Astrocyte (in vitro differentiated cells and primary cell): ENCODE measurements at regions not wholly inside any gene's neighbourhood (a gene's known extent, or its start where the extent isn't known, plus 50 kb on each side); places are given as distances from the start of the nearest gene placed in this dataset.
"Not testable (repeated sequence)": the region's sequence is repeated elsewhere in the genome, so short reads cannot be mapped to it uniquely, and the experiment has no call there.

Experiments
- DNase-seq: peaks from one replicate; pipeline ENCODE4 v3.0.0-alpha.2; 2010; ENCODE audit warnings: low read depth
- FAIRE-seq: peaks from 2 replicates; lab custom pipeline; 2011; peaks lifted over from hg19 to GRCh38; lab: Jason Lieb, UNC
- H2AFZ ChIP-seq: 2 replicates; pipeline ENCODE4 v1.6.0; 2012; ENCODE audit warnings: low read depth, low read length, inconsistent platforms
- H3K27ac ChIP-seq: 2 replicates; pipeline ENCODE4 v1.5.1; 2011; ENCODE audit warnings: low read depth, low read length, inconsistent platforms
- H3K27me3 ChIP-seq: 2 replicates; pipeline ENCODE4 v1.6.0; 2011; ENCODE audit warnings: low read length, inconsistent platforms; ENCODE audit not compliant: insufficient read depth
- H3K36me3 ChIP-seq: 2 replicates; pipeline ENCODE4 v1.5.1; 2011; ENCODE audit warnings: low read length, inconsistent platforms; ENCODE audit not compliant: insufficient read depth
- H3K4me1 ChIP-seq: 2 replicates; pipeline ENCODE4 v1.5.1; 2011; ENCODE audit warnings: low read length, inconsistent platforms; ENCODE audit not compliant: insufficient read depth
- H3K4me2 ChIP-seq: 2 replicates; pipeline ENCODE4 v1.6.0; 2012; ENCODE audit warnings: low read length, inconsistent platforms
- H3K4me3 ChIP-seq: 2 replicates; pipeline ENCODE4 v1.5.1; 2011; ENCODE audit warnings: low read depth, mild to moderate bottlenecking, low read length, inconsistent platforms; ENCODE audit not compliant: insufficient read depth
- H3K79me2 ChIP-seq: 2 replicates; pipeline ENCODE4 v1.6.0; 2012; ENCODE audit warnings: mild to moderate bottlenecking, low read length, inconsistent platforms; ENCODE audit not compliant: insufficient read depth
- H3K9ac ChIP-seq: 2 replicates; pipeline ENCODE4 v1.6.0; 2012; ENCODE audit warnings: mild to moderate bottlenecking, low read length, inconsistent platforms
- H3K9me3 ChIP-seq: 2 replicates; pipeline ENCODE4 v1.5.1; 2012; ENCODE audit warnings: low read depth, mild to moderate bottlenecking, low read length, inconsistent platforms; ENCODE audit not compliant: insufficient read depth
- H4K20me1 ChIP-seq: 2 replicates; pipeline ENCODE4 v1.6.0; 2012; ENCODE audit warnings: low read length, inconsistent platforms; ENCODE audit not compliant: insufficient read depth
- H3K27ac Mint-ChIP-seq: one replicate; pipeline ENCODE4 v1.8.0; 2021; ENCODE audit warnings: mild to moderate bottlenecking, mixed read lengths; ENCODE audit not compliant: unreplicated experiment
- H3K27me3 Mint-ChIP-seq: one replicate; pipeline ENCODE4 v1.8.0; 2021; ENCODE audit warnings: low read depth, mixed read lengths; ENCODE audit not compliant: unreplicated experiment
- H3K36me3 Mint-ChIP-seq: one replicate; pipeline ENCODE4 v1.8.0; 2021; ENCODE audit warnings: low read depth, mixed read lengths; ENCODE audit not compliant: unreplicated experiment
- H3K4me1 Mint-ChIP-seq: one replicate; pipeline ENCODE4 v1.8.0; 2021; ENCODE audit warnings: low read depth, mixed read lengths; ENCODE audit not compliant: unreplicated experiment
- H3K4me3 Mint-ChIP-seq: one replicate; pipeline ENCODE4 v1.8.0; 2021; ENCODE audit warnings: mild to moderate bottlenecking, moderate library complexity, mixed read lengths; ENCODE audit not compliant: unreplicated experiment
- H3K9me3 Mint-ChIP-seq: one replicate; pipeline ENCODE4 v1.8.0; 2021; ENCODE audit warnings: mild to moderate bottlenecking, mixed read lengths; ENCODE audit not compliant: unreplicated experiment

GRCh38 chr21:13923175-13923574, 287.6 kb downstream of the LIPI start:
- Mint-ChIP-seq H3K27ac (peak overlapping the region; percentile 72), H3K4me1 (peaks cover 13% of the 10 kb centered on the region)
- H3K9ac ChIP-seq, H3K27me3 Mint-ChIP-seq, H2AFZ ChIP-seq, H3K4me1 ChIP-seq, H3K4me2 ChIP-seq, H4K20me1 ChIP-seq, H3K79me2 ChIP-seq, DNase-seq, H3K36me3 ChIP-seq, H3K9me3 ChIP-seq, H3K9me3 Mint-ChIP-seq, H3K27ac ChIP-seq, FAIRE-seq, H3K36me3 Mint-ChIP-seq, H3K4me3 ChIP-seq, H3K27me3 ChIP-seq, H3K4me3 Mint-ChIP-seq: not testable (repeated sequence)

- peaks cover 13% of the 10 kb centered on the region for H3K4me1 Mint-ChIP-seq
- H3K27me3 ChIP-seq, H3K27me3 Mint-ChIP-seq, H3K9ac ChIP-seq, H3K4me2 ChIP-seq, H4K20me1 ChIP-seq, H3K36me3 Mint-ChIP-seq, H3K36me3 ChIP-seq, H3K4me3 Mint-ChIP-seq, H3K27ac ChIP-seq, H3K27ac Mint-ChIP-seq, H2AFZ ChIP-seq, H3K9me3 Mint-ChIP-seq, H3K9me3 ChIP-seq, H3K4me1 ChIP-seq, DNase-seq, FAIRE-seq, H3K79me2 ChIP-seq, H3K4me3 ChIP-seq: not testable (repeated sequence)
These were observed 289.3 kb downstream of the LIPI start for GRCh38 chr21:13921455-13921854.

- not testable (repeated sequence) for H3K36me3 ChIP-seq, H3K4me2 ChIP-seq, H3K36me3 Mint-ChIP-seq, H3K4me1 Mint-ChIP-seq, H3K27ac ChIP-seq, H3K4me1 ChIP-seq, H3K27me3 ChIP-seq, FAIRE-seq, H4K20me1 ChIP-seq, H3K27ac Mint-ChIP-seq, H3K4me3 ChIP-seq, H3K79me2 ChIP-seq, H3K9ac ChIP-seq, H3K9me3 Mint-ChIP-seq, H3K27me3 Mint-ChIP-seq, H3K4me3 Mint-ChIP-seq, H2AFZ ChIP-seq, DNase-seq, H3K9me3 ChIP-seq
These were observed 297.8 kb downstream of the POTED start for GRCh38 chr21:13907385-13907784.

- not testable (repeated sequence) for H3K4me1 Mint-ChIP-seq, DNase-seq, H2AFZ ChIP-seq, H3K9me3 ChIP-seq, H3K27me3 ChIP-seq, H4K20me1 ChIP-seq, H3K4me3 ChIP-seq, H3K27me3 Mint-ChIP-seq, H3K4me3 Mint-ChIP-seq, H3K4me1 ChIP-seq, H3K9me3 Mint-ChIP-seq, H3K79me2 ChIP-seq, FAIRE-seq, H3K27ac ChIP-seq, H3K9ac ChIP-seq, H3K36me3 ChIP-seq, H3K27ac Mint-ChIP-seq, H3K4me2 ChIP-seq, H3K36me3 Mint-ChIP-seq
These were observed 287.1 kb downstream of the POTED start for GRCh38 chr21:13896596-13897247.

- not testable (repeated sequence) for H3K36me3 Mint-ChIP-seq, H3K36me3 ChIP-seq, H3K9ac ChIP-seq, H3K9me3 ChIP-seq, H3K4me1 Mint-ChIP-seq, H4K20me1 ChIP-seq, H3K27me3 ChIP-seq, H2AFZ ChIP-seq, H3K79me2 ChIP-seq, H3K4me3 Mint-ChIP-seq, DNase-seq, H3K4me1 ChIP-seq, H3K27me3 Mint-ChIP-seq, H3K27ac ChIP-seq, H3K27ac Mint-ChIP-seq, H3K9me3 Mint-ChIP-seq, FAIRE-seq, H3K4me3 ChIP-seq, H3K4me2 ChIP-seq
These were observed 284.0 kb downstream of the POTED start for GRCh38 chr21:13893617-13894016.

- H3K4me2 ChIP-seq, H3K36me3 ChIP-seq, H3K27ac Mint-ChIP-seq, H3K4me3 Mint-ChIP-seq, H3K9me3 ChIP-seq, H3K9ac ChIP-seq, H2AFZ ChIP-seq, H3K79me2 ChIP-seq, H3K36me3 Mint-ChIP-seq, H3K27me3 ChIP-seq, H3K27me3 Mint-ChIP-seq, H3K27ac ChIP-seq, H3K4me3 ChIP-seq, H3K4me1 Mint-ChIP-seq, H3K4me1 ChIP-seq, FAIRE-seq, DNase-seq, H4K20me1 ChIP-seq, H3K9me3 Mint-ChIP-seq: not testable (repeated sequence)
These were observed 283.4 kb downstream of the POTED start for GRCh38 chr21:13893025-13893424.
